ENCODE measurements at regions not wholly inside any gene's neighbourhood (a gene's known extent, or its start where the extent isn't known, plus 50 kb on each side); places are given as distances from the start of the nearest gene placed in this dataset.

DNA sequence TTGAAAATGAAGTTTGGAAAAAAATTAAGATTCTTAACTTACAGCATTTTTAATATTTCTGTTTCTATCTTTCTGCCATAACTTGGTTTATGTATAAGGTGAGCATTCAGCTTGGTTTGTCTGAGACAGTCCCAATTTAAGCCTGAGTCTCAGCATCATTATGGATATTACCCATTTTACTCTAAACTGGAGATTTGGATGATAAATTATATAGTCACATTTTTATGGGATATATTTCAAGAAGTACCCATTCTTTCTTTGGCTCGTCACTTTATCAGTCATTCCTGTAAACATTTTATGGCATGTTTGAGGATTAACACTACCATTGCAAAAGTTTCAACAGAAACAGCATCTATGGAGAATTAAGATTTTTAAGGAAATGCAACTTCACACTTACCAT lies 1129.0 kb upstream of the PCDH9 start:
- Histone ChIP-seq H3K79me2 (ENCODE audit: control insufficient read depth in 1 of 2, insufficient read depth in 2 of 2, low read length in 2 of 2) (no peaks in the 10 kb centered on the region), H3K4me1 (replicated peaks in 1 of 4; ENCODE audit: control insufficient read depth in 3 of 4, insufficient read depth in 4 of 4, low read length in 3 of 4) (no peaks in the 10 kb centered on the region), H2BK5ac (ENCODE audit: low read depth, low read length) (no peak overlapping the region), H3K27ac (ENCODE audit: low read depth, low read length) (no peak overlapping the region), H2BK20ac (ENCODE audit: low read length) (no peak overlapping the region), H2BK120ac (replicated peaks; ENCODE audit: low read depth, low read length) (no peak overlapping the region), H3K14ac (ENCODE audit: insufficient read length) (no peak overlapping the region), H3K79me1 (ENCODE audit: low read depth, low read length) (no peaks in the 10 kb centered on the region), H3K4me2 (ENCODE audit: insufficient read depth in 1 of 2, low read depth in 2 of 2, low read length in 2 of 2) (no peak overlapping the region), H4K20me1 (replicated peaks in 1 of 2; ENCODE audit: control insufficient read depth in 1 of 2, insufficient read depth in 2 of 2, low read length in 2 of 2) (no peaks in the 10 kb centered on the region), H4K91ac (replicated peaks; ENCODE audit: insufficient read length, low read length) (no peak overlapping the region), H3K9me3 (ENCODE audit: insufficient read depth in 2 of 2, low read depth in 1 of 2, low read length in 1 of 2) (no peaks in the 10 kb centered on the region), H3K56ac (replicated peaks; ENCODE audit: insufficient read length, low read depth, low read length) (no peak overlapping the region), H3K23ac (ENCODE audit: insufficient read length) (no peak overlapping the region), H2AK5ac (ENCODE audit: low read depth, low read length) (no peak overlapping the region), H3K23me2 (ENCODE audit: low read depth, low read length) (no peaks in the 10 kb centered on the region), H2AFZ (ENCODE audit: low read length) (no peak overlapping the region), H3K4ac (replicated peaks; ENCODE audit: insufficient read length, low read depth, low read length) (no peak overlapping the region), H3K18ac (ENCODE audit: extremely low read depth, low read length) (no peak overlapping the region), H3K4me3 (ENCODE audit: extremely low read depth in 1 of 4, insufficient read depth in 2 of 4, low read depth in 3 of 4, low read length in 4 of 4) (no peak overlapping the region), H3K9ac (replicated peaks in 1 of 4; ENCODE audit: extremely low read depth in 1 of 4, low read depth in 3 of 4, low read length in 3 of 4) (no peak overlapping the region), H4K8ac (ENCODE audit: extremely low read depth, insufficient read depth, low read length) (no peak overlapping the region), H2BK12ac (ENCODE audit: low read depth, low read length) (no peak overlapping the region), H3K27me3 (replicated peaks in 1 of 4; ENCODE audit: control insufficient read depth in 3 of 4, extremely low read depth in 1 of 4, insufficient read depth in 3 of 4, low read length in 3 of 4) (no peaks in the 10 kb centered on the region), H3K36me3 (ENCODE audit: control insufficient read depth in 2 of 4, insufficient read depth in 4 of 4, low read length in 3 of 4) (no peaks in the 10 kb centered on the region), H4K5ac (ENCODE audit: insufficient read length, low read depth, low read length) (no peak overlapping the region), H2BK15ac (ENCODE audit: low read length) (no peak overlapping the region)
- ChIA-PET CTCF (ENCODE audit: partially characterized antibody) (no interaction called here), POLR2A (ENCODE audit: partially characterized antibody) (no interaction called here)
- 85% methylated on average over 1 of the region's 1 CpG; no CpG with 5 or more reads in 1 of the 2 experiments for WGBS, 2 experiments (ENCODE audit: extremely low coverage in 1 of 2, insufficient coverage in 1 of 2, insufficient read length in 1 of 2, insufficient replicate concordance in 2 of 2, low coverage in 1 of 2, low lambda C conversion rate in 2 of 2, missing lambda C conversion rate in 1 of 2)
- DNase-seq (ENCODE audit: low read depth in 1 of 2, low spot score in 2 of 2) (no peak), FAIRE-seq (no peak)
- TF ChIP-seq EGR1 (IDR thresholded peaks at IDR 0.05; ENCODE audit: borderline replicate concordance, low read depth, low read length): no peak
- no peak for TF ChIP-seq TCF12 (IDR thresholded peaks at IDR 0.05; ENCODE audit: low read depth, low read length)
- no peak for TF ChIP-seq ASH2L (IDR thresholded peaks at IDR 0.05; ENCODE audit: low read length)
- no peak for TF ChIP-seq GABPA (IDR thresholded peaks at IDR 0.05; ENCODE audit: borderline replicate concordance, insufficient read depth, low read length)
- TF ChIP-seq SAP30 (IDR thresholded peaks at IDR 0.05; ENCODE audit: insufficient read depth, insufficient replicate concordance, low read length): no peak

Data from H1 (cell line).